Endothelial cell of umbilical vein (primary cell): ENCODE measurements at regions not wholly inside any gene's neighbourhood (a gene's known extent, or its start where the extent isn't known, plus 50 kb on each side); places are given as distances from the start of the nearest gene placed in this dataset.

Experiments used
- BruUV-seq: library from RNA; stranded (reverse); fragments of 400-500 nt; replicated peaks from 2 replicates; lab custom pipeline; 2021; lab: Mats Ljungman, UMichigan
- CTCF ChIA-PET: fragments of 300-600, 350-600 bp; sonication (Branson Sonifier 250); formaldehyde crosslinking; loops from one replicate; lab custom pipeline; 2021; ENCODE audit warnings: antibody characterized with exemption, inconsistent platforms; lab: Charles Lee
- POLR2A ChIA-PET: fragments of 300-600, 350-600 bp; sonication (Branson Sonifier 250); formaldehyde crosslinking; loops from one replicate; lab custom pipeline; 2021; ENCODE audit warnings: antibody characterized with exemption, inconsistent platforms; lab: Charles Lee
- DNase-seq: peaks from one replicate; pipeline ENCODE4 v3.0.0-alpha.2; 2011; ENCODE audit warnings: low read depth, low spot score
- FAIRE-seq: peaks from 2 replicates; lab custom pipeline; 2011; peaks lifted over from hg19 to GRCh38; lab: Jason Lieb, UNC
- H2AFZ ChIP-seq: 2 replicates; pipeline ENCODE4 v1.6.0; 2012; ENCODE audit warnings: low read depth, low read length, control low read depth, inconsistent platforms
- H3K27ac ChIP-seq: 2 replicates; pipeline ENCODE4 v1.5.1; 2011; ENCODE audit warnings: low read depth, mild to moderate bottlenecking, control low read depth, low read length, moderate library complexity; ENCODE audit not compliant: insufficient read depth
- H3K27me3 ChIP-seq, 2 experiments: 2 replicates each; pipeline versions ENCODE4 v1.6.0 to v1.6.1; 2011; ENCODE audit warnings: low read length in 2 of 2, mixed read lengths in 1 of 2; ENCODE audit not compliant: control insufficient read depth in 2 of 2, insufficient read depth in 2 of 2
- H3K36me3 ChIP-seq, 2 experiments: 2 replicates in 1 of 2; 3 replicates in 1 of 2; pipeline ENCODE4 v1.5.1; 2011; ENCODE audit warnings: low read length in 2 of 2, mild to moderate bottlenecking in 1 of 2, moderate library complexity in 1 of 2; ENCODE audit not compliant: control insufficient read depth in 2 of 2, insufficient read depth in 2 of 2; ENCODE audit errors: extremely low read depth in 1 of 2
- H3K4me1 ChIP-seq: 3 replicates; pipeline ENCODE4 v1.5.1; 2011; ENCODE audit warnings: mild to moderate bottlenecking, low read length; ENCODE audit not compliant: control insufficient read depth, insufficient read depth; ENCODE audit errors: extremely low read depth
- H3K4me2 ChIP-seq: 2 replicates; pipeline ENCODE4 v1.6.1; 2011; ENCODE audit warnings: low read length, control low read depth, mixed read lengths; ENCODE audit not compliant: insufficient read depth
- H3K4me3 ChIP-seq, 3 experiments: fragments of 200-600 bp in 1 of 3; sonication (generic), shearing (Covaris generic) in 1 of 3; replicated peaks in 1 of 3; 2 replicates each; pipeline ENCODE4 v1.5.1; 2011 to 2016; ENCODE audit warnings: control low read depth in 3 of 3, low read length in 3 of 3, mild to moderate bottlenecking in 2 of 3, inconsistent platforms in 1 of 3, low read depth in 1 of 3, moderate library complexity in 1 of 3; ENCODE audit not compliant: insufficient read depth in 1 of 3
- H3K79me2 ChIP-seq: 2 replicates; pipeline ENCODE4 v1.6.0; 2012; ENCODE audit warnings: low read length, inconsistent platforms; ENCODE audit not compliant: control insufficient read depth, insufficient read depth
- H3K9ac ChIP-seq: replicated peaks from 2 replicates; pipeline ENCODE3; 2011; ENCODE audit warnings: low read length, control low read depth; ENCODE audit not compliant: insufficient read depth; ENCODE audit errors: extremely low read depth
- H3K9me1 ChIP-seq: replicated peaks from 3 replicates; pipeline ENCODE4 v1.6.0; 2011; ENCODE audit warnings: mild to moderate bottlenecking, low read length; ENCODE audit not compliant: control insufficient read depth, insufficient read depth; ENCODE audit errors: extremely low read depth
- H3K9me3 ChIP-seq: replicated peaks from 2 replicates; pipeline ENCODE4 v1.5.1; 2012; ENCODE audit warnings: low read length, inconsistent platforms; ENCODE audit not compliant: control insufficient read depth, insufficient read depth
- H4K20me1 ChIP-seq: replicated peaks from 2 replicates; pipeline ENCODE3; 2011; ENCODE audit warnings: mild to moderate bottlenecking, low read length; ENCODE audit not compliant: control insufficient read depth, insufficient read depth; ENCODE audit errors: extremely low read depth
- CTCF ChIP-seq, 2 donors: IDR thresholded peaks; 1 replicate in 1 of 2; 2 replicates in 1 of 2; pipeline ENCODE4 v1.5.1; 2011; ENCODE audit warnings: low read length in 2 of 2, mild to moderate bottlenecking in 2 of 2, moderate library complexity in 2 of 2, control low read depth in 1 of 2, inconsistent platforms in 1 of 2, low read depth in 1 of 2; ENCODE audit not compliant: insufficient read depth in 1 of 2; ENCODE audit errors: extremely low read depth in 1 of 2
- EZH2 ChIP-seq: IDR thresholded peaks from 2 replicates; pipeline ENCODE4 v1.6.1; 2012; ENCODE audit warnings: borderline replicate concordance, low read depth, mild to moderate bottlenecking, moderate library complexity, low read length, inconsistent platforms; ENCODE audit not compliant: severe bottlenecking
- FOS ChIP-seq: IDR thresholded peaks from 2 replicates; pipeline ENCODE4 v1.6.1; 2011; ENCODE audit warnings: mild to moderate bottlenecking, low read length, moderate library complexity, borderline replicate concordance; ENCODE audit not compliant: insufficient read depth
- MAX ChIP-seq: IDR thresholded peaks from 2 replicates; pipeline ENCODE4 v1.6.1; 2011; ENCODE audit not compliant: insufficient read depth, insufficient read length
- POLR2AphosphoS5 ChIP-seq: IDR thresholded peaks from 2 replicates; pipeline ENCODE4 v1.6.1; 2012; ENCODE audit warnings: low read depth, mild to moderate bottlenecking, control low read depth, low read length, moderate library complexity; ENCODE audit not compliant: insufficient read depth
- dilution Hi-C: fragments of 300-500 bp; cut with MboI; formaldehyde crosslinking; loops from one replicate; pipeline ENCODE4 v1.15.0; 2019; ENCODE audit warnings: low sequenced_read_pairs; ENCODE audit not compliant: extremely low pct_ligation_motif_present
- intact Hi-C: fragments of 100-400 bp; cut with micrococcal nuclease; formaldehyde crosslinking; loops from one replicate; pipeline ENCODE4 v1.10.0; 2022

GRCh38 chr7:118476036-118476435 is 251.5 kb downstream of the ANKRD7 start:
- intact Hi-C loops: no loop called here
- H3K4me1 ChIP-seq: no peaks in the 10 kb centered on the region

More at GRCh38 chr7:118476036-118476435, 251.5 kb downstream of the ANKRD7 start:
- DNase-seq (no peak), FAIRE-seq (no peak)
- ChIA-PET POLR2A (no interaction called here), CTCF (no interaction called here)
- no peak overlapping the region for H3K9ac ChIP-seq
- H3K4me3 ChIP-seq: no peak overlapping the region
- H3K9me1 ChIP-seq: no peaks in the 10 kb centered on the region
- dilution Hi-C loops: no loop called here
- no peaks in the 10 kb centered on the region for H3K36me3 ChIP-seq
- no peak overlapping the region for H2AFZ ChIP-seq
- TF ChIP-seq EZH2 (no peak), POLR2AphosphoS5 (no peak), CTCF (IDR thresholded peaks at IDR 0.05; ENCODE audit: extremely low read depth in 1 of 2, insufficient read depth in 1 of 2, low read depth in 1 of 2, low read length in 2 of 2) (no peak), FOS (no peak), MAX (no peak)
- H3K4me2 ChIP-seq: no peak overlapping the region
- H3K9me3 ChIP-seq: no peaks in the 10 kb centered on the region
- H3K27me3 ChIP-seq: no peaks in the 10 kb centered on the region
- BruUV-seq: no TSS peak
- H4K20me1 ChIP-seq: no peaks in the 10 kb centered on the region
- H3K27ac ChIP-seq: no peak overlapping the region
- no peaks in the 10 kb centered on the region for H3K79me2 ChIP-seq
